Renal cortex interstitium (tissue), 11 donors: ENCODE measurements at regions not wholly inside any gene's neighbourhood (a gene's known extent, or its start where the extent isn't known, plus 50 kb on each side); places are given as distances from the start of the nearest gene placed in this dataset.

ENCODE experiments used
- DNase-seq, 11 donors: peaks; one replicate each; pipeline ENCODE4 v3.0.0-alpha.2; 2013; ENCODE audit warnings: low read depth in 9 of 11, low spot score in 4 of 11; ENCODE audit errors: extremely low read depth in 1 of 11

DNA sequence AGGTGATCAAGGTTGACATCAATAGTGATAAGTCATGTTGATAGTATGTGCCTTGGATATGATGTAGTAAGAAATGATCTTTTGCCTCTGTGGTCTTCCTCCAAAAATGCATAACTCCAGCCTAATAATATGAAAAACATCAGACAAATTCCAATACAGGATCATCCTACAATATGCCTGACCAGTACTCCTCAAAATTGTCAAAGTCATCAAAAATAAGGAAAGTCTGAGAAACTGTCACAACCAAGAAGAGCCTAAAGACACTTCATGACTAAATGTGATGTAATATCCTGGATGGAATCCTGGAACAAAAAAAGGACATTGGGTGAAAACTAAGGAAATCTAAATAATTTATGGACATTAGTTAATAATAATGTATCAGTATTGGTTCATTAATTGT lies 50.3 kb upstream of the LCORL start:
- no peak for DNase-seq
